A673 (cell line): ENCODE measurements at regions not wholly inside any gene's neighbourhood (a gene's known extent, or its start where the extent isn't known, plus 50 kb on each side); places are given as distances from the start of the nearest gene placed in this dataset.
A peak's percentile ranks its signal among the peaks of the same experiment; 100 is the strongest.

Experiments
- BruUV-seq: library from RNA; stranded (reverse); fragments of 400-500 nt; replicated peaks from 2 replicates; lab custom pipeline; 2021; lab: Mats Ljungman, UMichigan
- CTCF ChIA-PET: fragments of 300-600 bp; sonication (Branson Sonifier 250); formaldehyde crosslinking; loops from one replicate; lab custom pipeline; 2022; ENCODE audit warnings: antibody characterized with exemption; lab: Charles Lee
- POLR2A ChIA-PET: fragments of 300-600 bp; sonication (Branson Sonifier 250); formaldehyde crosslinking; loops from one replicate; lab custom pipeline; 2022; ENCODE audit warnings: antibody characterized with exemption; ENCODE audit not compliant: low non-redundant PET; lab: Charles Lee
- DNase-seq: peaks from one replicate; pipeline ENCODE4 v3.0.0-alpha.2; 2015; ENCODE audit warnings: low spot score
- H3K27ac ChIP-seq: fragments of 200-600 bp; sonication (generic); 2 replicates; pipeline ENCODE4 v1.5.1; 2016; ENCODE audit warnings: mixed run types, low read depth, mild to moderate bottlenecking, mixed read lengths, antibody characterized with exemption, low read length; ENCODE audit not compliant: poor library complexity, severe bottlenecking
- H3K27me3 ChIP-seq: fragments of 200-600 bp; sonication (generic); replicated peaks from 2 replicates; pipeline ENCODE4 v1.6.1; 2017; ENCODE audit warnings: mixed run types, low read depth, mild to moderate bottlenecking, mixed read lengths, antibody characterized with exemption, low read length; ENCODE audit not compliant: insufficient read depth, poor library complexity
- H3K36me3 ChIP-seq: fragments of 200-600 bp; sonication (generic); 2 replicates; pipeline ENCODE4 v1.6.1; 2016; ENCODE audit warnings: mixed run types, mild to moderate bottlenecking, mixed read lengths, antibody characterized with exemption, low read length; ENCODE audit not compliant: insufficient read depth, poor library complexity, severe bottlenecking
- H3K4me1 ChIP-seq: fragments of 200-600 bp; sonication (generic); 2 replicates; pipeline ENCODE4 v1.6.1; 2017; ENCODE audit warnings: mixed run types, mild to moderate bottlenecking, mixed read lengths, antibody characterized with exemption, low read length; ENCODE audit not compliant: insufficient read depth, poor library complexity, severe bottlenecking
- H3K4me3 ChIP-seq: fragments of 200-600 bp; sonication (generic); 2 replicates; pipeline ENCODE4 v1.5.1; 2016; ENCODE audit warnings: low read depth, mixed run types, mild to moderate bottlenecking, mixed read lengths, low read length; ENCODE audit not compliant: poor library complexity, severe bottlenecking
- H3K9me3 ChIP-seq: fragments of 200-600 bp; sonication (generic); 2 replicates; pipeline ENCODE4 v1.6.1; 2016; ENCODE audit warnings: mixed run types, low read depth, mild to moderate bottlenecking, mixed read lengths, antibody characterized with exemption, low read length; ENCODE audit not compliant: poor library complexity, severe bottlenecking
- EZH2 ChIP-seq: fragments of 200-600 bp; sonication (generic); IDR thresholded peaks from 2 replicates; pipeline ENCODE4 v1.6.1; 2017; ENCODE audit warnings: borderline replicate concordance, low read depth, mild to moderate bottlenecking, mixed read lengths, antibody characterized with exemption, low read length; ENCODE audit not compliant: poor library complexity, severe bottlenecking
- intact Hi-C: fragments of 100-400 bp; cut with micrococcal nuclease; formaldehyde crosslinking; loops from one replicate; pipeline ENCODE4 v1.10.0; 2022; ENCODE audit not compliant: unreplicated experiment
- TF ChIP-seq, protein P1 (sequence below): fragments of 300-800, 200-600 bp; sonication (generic); conservative IDR thresholded peaks from 2 replicates; pipeline ENCODE4 v1.5.1; 2017; ENCODE audit warnings: low read depth, mild to moderate bottlenecking, antibody characterized with exemption, low read length, moderate library complexity, mixed read lengths

DNA sequence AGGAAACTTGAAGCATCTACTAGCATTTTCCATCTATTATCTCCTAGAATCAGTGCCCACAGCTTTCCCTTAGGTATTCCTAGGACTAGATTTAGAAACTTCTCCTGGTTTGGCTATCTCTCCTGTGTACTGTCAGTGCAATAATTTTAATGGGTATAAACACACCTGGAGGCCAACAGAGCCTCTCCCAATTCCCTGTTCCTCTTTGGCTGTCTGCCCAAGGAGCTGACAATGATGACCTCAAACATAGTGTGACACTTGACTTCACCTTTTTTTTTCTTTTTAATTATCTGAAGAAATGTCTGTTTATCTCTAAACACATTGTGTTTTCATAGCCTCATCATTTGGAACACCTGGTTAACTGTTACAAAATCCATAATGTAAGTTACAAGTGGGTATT, 754.5 kb upstream of the ALCAM start:
- CTCF ChIA-PET: no interaction called here
- intact Hi-C loops: no loop called here
- POLR2A ChIA-PET: no interaction called here

DNA sequence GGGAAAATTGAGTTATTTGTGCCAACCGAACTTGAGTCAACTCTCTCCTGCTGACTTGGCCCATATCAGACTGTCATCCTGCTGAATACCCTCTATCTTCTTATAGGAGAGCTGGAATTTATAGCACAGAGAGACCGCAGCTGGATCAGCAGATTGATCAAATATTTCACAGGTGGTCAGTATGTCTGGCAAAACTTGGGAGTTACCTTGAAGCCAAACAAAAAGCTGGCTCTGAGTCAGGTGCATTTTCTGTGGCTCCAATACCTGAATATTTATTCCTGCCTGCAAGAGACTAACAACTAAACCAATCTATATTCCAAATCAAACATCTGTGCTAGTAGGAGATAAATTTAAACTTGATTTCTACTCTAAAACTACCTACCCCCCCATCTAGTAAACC, 752.1 kb upstream of the ALCAM start:
- TF ChIP-seq EZH2: no peak
- TF ChIP-seq, protein P1, sequence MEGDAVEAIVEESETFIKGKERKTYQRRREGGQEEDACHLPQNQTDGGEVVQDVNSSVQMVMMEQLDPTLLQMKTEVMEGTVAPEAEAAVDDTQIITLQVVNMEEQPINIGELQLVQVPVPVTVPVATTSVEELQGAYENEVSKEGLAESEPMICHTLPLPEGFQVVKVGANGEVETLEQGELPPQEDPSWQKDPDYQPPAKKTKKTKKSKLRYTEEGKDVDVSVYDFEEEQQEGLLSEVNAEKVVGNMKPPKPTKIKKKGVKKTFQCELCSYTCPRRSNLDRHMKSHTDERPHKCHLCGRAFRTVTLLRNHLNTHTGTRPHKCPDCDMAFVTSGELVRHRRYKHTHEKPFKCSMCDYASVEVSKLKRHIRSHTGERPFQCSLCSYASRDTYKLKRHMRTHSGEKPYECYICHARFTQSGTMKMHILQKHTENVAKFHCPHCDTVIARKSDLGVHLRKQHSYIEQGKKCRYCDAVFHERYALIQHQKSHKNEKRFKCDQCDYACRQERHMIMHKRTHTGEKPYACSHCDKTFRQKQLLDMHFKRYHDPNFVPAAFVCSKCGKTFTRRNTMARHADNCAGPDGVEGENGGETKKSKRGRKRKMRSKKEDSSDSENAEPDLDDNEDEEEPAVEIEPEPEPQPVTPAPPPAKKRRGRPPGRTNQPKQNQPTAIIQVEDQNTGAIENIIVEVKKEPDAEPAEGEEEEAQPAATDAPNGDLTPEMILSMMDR: no peak
- ChIA-PET POLR2A (no interaction called here), CTCF (no interaction called here)
- no peaks in the 10 kb centered on the region for H3K36me3 ChIP-seq
- H3K4me3 ChIP-seq: no peak overlapping the region
- no peaks in the 10 kb centered on the region for H3K9me3 ChIP-seq
- no peak overlapping the region for H3K27ac ChIP-seq
- no peaks in the 10 kb centered on the region for H3K27me3 ChIP-seq
- H3K4me1 ChIP-seq: no peaks in the 10 kb centered on the region
- intact Hi-C loops: no loop called here
- DNase-seq: no peak
- BruUV-seq: no TSS peak

More for the DNA sequence above, 754.5 kb upstream of the ALCAM start:
- Histone ChIP-seq H3K27ac (no peak overlapping the region), H3K36me3 (no peaks in the 10 kb centered on the region), H3K4me3 (no peak overlapping the region), H3K9me3 (no peaks in the 10 kb centered on the region), H3K27me3 (no peaks in the 10 kb centered on the region), H3K4me1 (no peaks in the 10 kb centered on the region)
- no peak for DNase-seq
- BruUV-seq: no TSS peak
- no peak for TF ChIP-seq EZH2
- TF ChIP-seq, protein P1: no peak

DNA sequence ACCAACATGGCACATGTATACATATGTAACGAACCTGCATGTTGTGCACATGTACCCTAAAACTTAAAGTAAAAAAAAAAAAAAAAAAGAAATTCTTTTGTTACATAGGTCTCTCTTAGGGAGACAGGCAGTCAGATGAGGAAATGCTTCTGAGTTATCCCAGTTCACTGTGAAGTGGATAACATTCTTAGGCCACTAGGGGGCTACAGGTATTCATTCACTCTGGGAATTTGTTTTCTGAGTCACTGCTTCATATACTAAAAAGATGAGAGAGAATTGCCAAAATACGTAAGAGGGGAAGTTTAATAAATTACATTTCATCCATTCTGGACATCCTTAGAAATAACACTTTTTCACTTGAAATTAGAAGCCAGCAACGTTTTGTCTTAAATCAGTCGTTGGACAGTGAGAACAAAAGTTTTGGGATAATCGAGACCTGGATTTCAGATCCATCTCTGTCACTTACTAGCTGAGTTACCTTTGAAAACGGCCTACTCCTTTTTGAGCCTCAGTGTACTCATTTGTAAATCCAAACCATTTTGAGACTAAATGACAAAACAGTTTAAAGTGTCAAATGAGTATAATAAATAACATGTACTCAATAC, 738.4 kb upstream of the ALCAM start:
- intact Hi-C loops: loop anchor here (5.0 kb wide), 1 partner anchor 739 kb away; the partner anchor contains the start of gene ALCAM
- CTCF ChIA-PET: no interaction called here

More for the DNA sequence above, 738.4 kb upstream of the ALCAM start:
- BruUV-seq: no TSS peak
- TF ChIP-seq, protein P1: peak; percentile 74
- no peak for TF ChIP-seq EZH2
- POLR2A ChIA-PET: no interaction called here
- Histone ChIP-seq H3K27ac (no peak overlapping the region), H3K9me3 (no peaks in the 10 kb centered on the region), H3K27me3 (no peaks in the 10 kb centered on the region), H3K36me3 (no peaks in the 10 kb centered on the region), H3K4me3 (no peak overlapping the region), H3K4me1 (peaks cover 4% of the 10 kb centered on the region)
- peak; percentile 74 for DNase-seq
